ENCODE measurements at regions not wholly inside any gene's neighbourhood (a gene's known extent, or its start where the extent isn't known, plus 50 kb on each side); places are given as distances from the start of the nearest gene placed in this dataset.

GRCh38 chr20:48378976-48379675 lies 448.7 kb downstream of the PREX1 start:
- Histone ChIP-seq H3K4me3 (ENCODE audit: low read depth, low read length, poor library complexity, severe bottlenecking) (no peak overlapping the region), H3K27me3 (replicated peaks; ENCODE audit: insufficient read depth, low read depth, low read length, poor library complexity) (no peaks in the 10 kb centered on the region), H3K27ac (ENCODE audit: low read depth, low read length, poor library complexity, severe bottlenecking) (no peak overlapping the region), H3K4me1 (ENCODE audit: insufficient read depth, low read length, poor library complexity, severe bottlenecking) (peaks cover 48% of the 10 kb centered on the region), H3K9me3 (ENCODE audit: low read depth, low read length, poor library complexity, severe bottlenecking) (no peaks in the 10 kb centered on the region), H3K36me3 (ENCODE audit: insufficient read depth, low read length, poor library complexity, severe bottlenecking) (no peaks in the 10 kb centered on the region)
- BruUV-seq (replicated peaks), result no TSS peak
- TF ChIP-seq EZH2 (IDR thresholded peaks at IDR 0.05; ENCODE audit: borderline replicate concordance, low read depth, low read length, poor library complexity, severe bottlenecking), result no peak
- no peak for TF ChIP-seq CTCF (conservative IDR thresholded peaks at IDR 0.05; ENCODE audit: low read depth, low read length)
- no peak for DNase-seq (ENCODE audit: low spot score)
- CTCF ChIA-PET, result interaction anchor here (0.6 kb wide), 1 partner anchor 250 kb away, joined by 3 read pairs; no protein-coding TSS in a partner anchor
- intact Hi-C loops (cut with micrococcal nuclease; ENCODE audit: unreplicated experiment), result no loop called here
- POLR2A ChIA-PET (ENCODE audit: low non-redundant PET), result interaction anchor here (0.7 kb wide), 1 partner anchor 29 kb away, joined by 9 read pairs; no protein-coding TSS in a partner anchor

- no peak for DNase-seq (ENCODE audit: low spot score)
- Histone ChIP-seq H3K36me3 (ENCODE audit: insufficient read depth, low read length, poor library complexity, severe bottlenecking) (no peaks in the 10 kb centered on the region), H3K9me3 (ENCODE audit: low read depth, low read length, poor library complexity, severe bottlenecking) (no peaks in the 10 kb centered on the region), H3K4me1 (ENCODE audit: insufficient read depth, low read length, poor library complexity, severe bottlenecking) (peaks cover 55% of the 10 kb centered on the region), H3K27me3 (replicated peaks; ENCODE audit: insufficient read depth, low read depth, low read length, poor library complexity) (no peaks in the 10 kb centered on the region), H3K27ac (ENCODE audit: low read depth, low read length, poor library complexity, severe bottlenecking) (no peak overlapping the region), H3K4me3 (ENCODE audit: low read depth, low read length, poor library complexity, severe bottlenecking) (no peak overlapping the region)
- ChIA-PET CTCF (no interaction called here), POLR2A (ENCODE audit: low non-redundant PET) (no interaction called here)
- BruUV-seq (replicated peaks), result no TSS peak
- intact Hi-C loops (cut with micrococcal nuclease; ENCODE audit: unreplicated experiment), result no loop called here
- no peak for TF ChIP-seq CTCF (conservative IDR thresholded peaks at IDR 0.05; ENCODE audit: low read depth, low read length)
- TF ChIP-seq EZH2 (IDR thresholded peaks at IDR 0.05; ENCODE audit: borderline replicate concordance, low read depth, low read length, poor library complexity, severe bottlenecking), result no peak
Measured at GRCh38 chr20:48377940-48378339, 449.9 kb downstream of the PREX1 start.

GRCh38 chr20:48375804-48376203 lies 452.0 kb downstream of the PREX1 start:
- no peaks in the 10 kb centered on the region for H3K36me3 ChIP-seq (ENCODE audit: insufficient read depth, low read length, poor library complexity, severe bottlenecking)
- DNase-seq (ENCODE audit: low spot score), result no peak
- no peak overlapping the region for H3K4me3 ChIP-seq (ENCODE audit: low read depth, low read length, poor library complexity, severe bottlenecking)
- BruUV-seq (replicated peaks), result no TSS peak
- peaks cover 44% of the 10 kb centered on the region for H3K4me1 ChIP-seq (ENCODE audit: insufficient read depth, low read length, poor library complexity, severe bottlenecking)
- ChIA-PET POLR2A (ENCODE audit: low non-redundant PET) (no interaction called here), CTCF (interaction anchor here (0.5 to 0.6 kb wide), 3 partner anchors 101 to 399 kb away, joined by 3 to 4 read pairs (median 3); no protein-coding TSS in a partner anchor)
- H3K27me3 ChIP-seq (replicated peaks; ENCODE audit: insufficient read depth, low read depth, low read length, poor library complexity), result no peaks in the 10 kb centered on the region
- intact Hi-C loops (cut with micrococcal nuclease; ENCODE audit: unreplicated experiment), result loop anchor here (2.0 kb wide), 1 partner anchor 103 kb away; no protein-coding TSS in a partner anchor
- H3K9me3 ChIP-seq (ENCODE audit: low read depth, low read length, poor library complexity, severe bottlenecking), result no peaks in the 10 kb centered on the region
- TF ChIP-seq CTCF (conservative IDR thresholded peaks at IDR 0.05; ENCODE audit: low read depth, low read length), result no peak
- TF ChIP-seq EZH2 (IDR thresholded peaks at IDR 0.05; ENCODE audit: borderline replicate concordance, low read depth, low read length, poor library complexity, severe bottlenecking), result no peak
- H3K27ac ChIP-seq (ENCODE audit: low read depth, low read length, poor library complexity, severe bottlenecking), result peak overlapping the region; percentile 73

Data from A673 (cell line).